Thyroid gland (tissue), 4 donors: ENCODE measurements at regions not wholly inside any gene's neighbourhood (a gene's known extent, or its start where the extent isn't known, plus 50 kb on each side); places are given as distances from the start of the nearest gene placed in this dataset.
A peak's percentile ranks its signal among the peaks of the same experiment; 100 is the strongest.

ENCODE experiments used
- DNase-seq, 2 donors: peaks; one replicate each; pipeline ENCODE4 v3.0.0-alpha.2; 2019
- H3K27ac ChIP-seq, 3 donors: fragments of 200-600 bp; sonication (generic); 1 replicate in 2 of 3; 2 replicates in 1 of 3; pipeline ENCODE4 v1.5.1; 2016 to 2019; ENCODE audit warnings: mild to moderate bottlenecking in 1 of 3, moderate library complexity in 1 of 3
- H3K27me3 ChIP-seq: fragments of 200-600 bp; sonication (generic); one replicate; pipeline ENCODE4 v1.5.1; 2019
- H3K36me3 ChIP-seq, 2 donors: fragments of 200-600 bp; sonication (generic); one replicate each; pipeline ENCODE4 v1.5.1; 2016 to 2019
- H3K4me1 ChIP-seq, 2 donors: fragments of 200-600 bp; sonication (generic); one replicate each; pipeline ENCODE4 v1.5.1; 2017 to 2019
- H3K4me3 ChIP-seq, 3 donors: fragments of 200-600 bp; sonication (generic); replicated peaks in 1 of 3; 1 replicate in 2 of 3; 2 replicates in 1 of 3; pipeline ENCODE4 v1.5.1; 2016; ENCODE audit warnings: mild to moderate bottlenecking in 1 of 3
- H3K9me3 ChIP-seq: fragments of 200-600 bp; sonication (generic); one replicate; pipeline ENCODE4 v1.5.1; 2017
- POLR2A ChIP-seq, 2 donors: fragments of 450-650 bp; IDR thresholded peaks; one replicate each; pipeline ENCODE4 v1.6.1; 2017; ENCODE audit warnings: antibody characterized with exemption in 2 of 2, mild to moderate bottlenecking in 2 of 2, moderate library complexity in 1 of 2
- WGBS, 2 donors: methylation state at CpG; one replicate each; pipeline ENCODE4 v1.1.5; 2017; 5-methylcytosine and 5-hydroxymethylcytosine counted together
- intact Hi-C: fragments of 100-400 bp; cut with DNase I; formaldehyde crosslinking; loops from one replicate; pipeline ENCODE4 v1.15.1; 2023
- TF ChIP-seq, protein P1 (sequence below), 6 experiments: fragments of 200-600 bp in 3 of 6; fragments of 450-650 bp in 3 of 6; sonication (generic) in 3 of 6; IDR thresholded peaks; one replicate each; pipeline ENCODE4 v1.5.1; 2016 to 2019; ENCODE audit warnings: antibody characterized with exemption in 6 of 6, mild to moderate bottlenecking in 2 of 6, inconsistent platforms in 1 of 6, moderate library complexity in 1 of 6

DNA sequence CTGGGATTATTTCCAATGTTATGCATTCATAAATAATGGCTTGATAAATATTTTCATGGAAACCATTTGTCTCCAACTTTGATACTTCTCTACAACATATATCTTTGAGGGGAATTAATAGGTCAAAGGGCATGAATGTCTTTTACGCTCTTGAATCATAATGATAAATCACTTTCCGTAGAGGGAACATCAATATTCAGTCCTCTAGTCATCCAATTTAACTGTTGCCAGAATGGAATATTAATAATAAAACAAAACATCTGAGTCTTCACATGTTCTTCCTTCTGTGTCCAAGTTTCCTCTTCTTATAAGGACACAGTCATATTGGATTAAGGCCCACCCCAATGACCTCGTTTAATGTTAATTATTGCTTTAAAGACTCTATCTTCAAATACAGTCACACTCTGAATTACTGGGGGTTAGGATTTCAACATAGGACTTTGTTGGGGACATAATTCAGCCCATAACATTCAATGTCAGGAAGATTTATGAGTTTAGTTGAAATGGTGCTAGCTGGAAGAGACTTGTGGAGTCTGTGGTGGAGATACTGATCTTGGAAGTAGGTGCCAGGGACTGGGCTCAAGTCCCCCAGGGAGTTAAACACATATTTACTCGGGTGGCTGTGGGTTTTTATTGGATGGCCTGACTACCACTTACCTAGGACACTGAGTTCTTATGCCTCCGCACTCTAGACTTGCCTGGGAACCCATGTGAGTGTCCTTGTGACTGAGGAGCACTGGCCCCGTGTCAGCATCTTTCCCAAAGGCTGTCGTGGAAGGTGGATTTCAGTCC is 85.0 kb upstream of the SEC11C start:
- peak; percentile 85 to 89 for DNase-seq
- Histone ChIP-seq H3K27ac (peak overlapping the region; percentile 34 to 69 (median 47)), H3K9me3 (no peaks in the 10 kb centered on the region), H3K36me3 (no peaks in the 10 kb centered on the region), H3K4me3 (no peak overlapping the region), H3K4me1 (peaks cover 25 to 39% of the 10 kb centered on the region in 2 donors), H3K27me3 (no peaks in the 10 kb centered on the region)
- TF ChIP-seq, protein P1, sequence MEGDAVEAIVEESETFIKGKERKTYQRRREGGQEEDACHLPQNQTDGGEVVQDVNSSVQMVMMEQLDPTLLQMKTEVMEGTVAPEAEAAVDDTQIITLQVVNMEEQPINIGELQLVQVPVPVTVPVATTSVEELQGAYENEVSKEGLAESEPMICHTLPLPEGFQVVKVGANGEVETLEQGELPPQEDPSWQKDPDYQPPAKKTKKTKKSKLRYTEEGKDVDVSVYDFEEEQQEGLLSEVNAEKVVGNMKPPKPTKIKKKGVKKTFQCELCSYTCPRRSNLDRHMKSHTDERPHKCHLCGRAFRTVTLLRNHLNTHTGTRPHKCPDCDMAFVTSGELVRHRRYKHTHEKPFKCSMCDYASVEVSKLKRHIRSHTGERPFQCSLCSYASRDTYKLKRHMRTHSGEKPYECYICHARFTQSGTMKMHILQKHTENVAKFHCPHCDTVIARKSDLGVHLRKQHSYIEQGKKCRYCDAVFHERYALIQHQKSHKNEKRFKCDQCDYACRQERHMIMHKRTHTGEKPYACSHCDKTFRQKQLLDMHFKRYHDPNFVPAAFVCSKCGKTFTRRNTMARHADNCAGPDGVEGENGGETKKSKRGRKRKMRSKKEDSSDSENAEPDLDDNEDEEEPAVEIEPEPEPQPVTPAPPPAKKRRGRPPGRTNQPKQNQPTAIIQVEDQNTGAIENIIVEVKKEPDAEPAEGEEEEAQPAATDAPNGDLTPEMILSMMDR (IDR thresholded peaks at IDR 0.05), result no peak
- peak in 1 of 2 donors; percentile 31 for TF ChIP-seq POLR2A (IDR thresholded peaks at IDR 0.05)
- intact Hi-C loops, result loop anchor here (10.0 kb wide), 2 partner anchors 50 to 200 kb away; no protein-coding TSS in a partner anchor
- WGBS, 2 donors, result 48 to 56% methylated on average over 7 of the region's 7 CpGs

DNA sequence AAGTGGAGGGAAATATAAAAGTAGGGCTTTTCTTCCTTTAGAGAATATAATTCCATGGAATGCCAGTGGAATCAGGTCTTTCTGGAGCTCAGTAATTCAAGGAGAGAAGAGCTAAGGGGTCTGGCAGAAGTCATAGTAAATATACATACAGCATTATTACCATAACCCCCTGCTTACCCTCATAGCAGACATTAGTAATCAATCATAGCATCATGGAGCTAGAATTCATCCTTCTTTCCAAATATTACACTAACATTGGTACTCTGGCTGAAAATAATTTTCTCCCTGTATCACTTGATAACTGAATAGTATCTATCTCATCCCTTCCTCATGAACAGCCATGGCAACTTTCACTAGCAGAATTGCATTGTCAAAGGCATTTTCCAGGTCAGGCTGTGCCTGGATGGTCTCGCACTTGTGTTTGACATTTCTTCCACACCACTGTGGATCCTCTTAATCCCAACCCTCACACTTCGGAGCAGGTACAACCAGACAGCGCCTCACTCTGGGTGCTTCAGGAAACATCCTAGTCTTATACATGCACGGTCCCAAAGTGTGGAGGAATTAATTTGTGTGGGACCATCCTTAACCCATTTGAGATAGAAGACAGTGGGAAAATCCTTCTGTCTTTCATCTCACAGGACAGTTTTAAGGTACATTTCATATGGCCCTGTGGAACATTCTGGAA is 84.2 kb upstream of the SEC11C start:
- Histone ChIP-seq H3K4me1 (peaks cover 25 to 39% of the 10 kb centered on the region in 2 donors), H3K27me3 (no peaks in the 10 kb centered on the region), H3K27ac (peak overlapping the region in 2 of 3 donors; percentile 24 to 57), H3K36me3 (no peaks in the 10 kb centered on the region), H3K4me3 (no peak overlapping the region), H3K9me3 (no peaks in the 10 kb centered on the region)
- intact Hi-C loops, result loop anchor here (2.0 to 10.0 kb wide), 3 partner anchors 51 to 273 kb away; no protein-coding TSS in a partner anchor
- TF ChIP-seq POLR2A (IDR thresholded peaks at IDR 0.05), result no peak
- TF ChIP-seq, protein P1 (IDR thresholded peaks at IDR 0.05), result peak in 2 of 6 experiments; percentile 4 to 20
- DNase-seq, result no peak
- 94 to 95% methylated on average over 4 of the region's 4 CpGs for WGBS, 2 donors

DNA sequence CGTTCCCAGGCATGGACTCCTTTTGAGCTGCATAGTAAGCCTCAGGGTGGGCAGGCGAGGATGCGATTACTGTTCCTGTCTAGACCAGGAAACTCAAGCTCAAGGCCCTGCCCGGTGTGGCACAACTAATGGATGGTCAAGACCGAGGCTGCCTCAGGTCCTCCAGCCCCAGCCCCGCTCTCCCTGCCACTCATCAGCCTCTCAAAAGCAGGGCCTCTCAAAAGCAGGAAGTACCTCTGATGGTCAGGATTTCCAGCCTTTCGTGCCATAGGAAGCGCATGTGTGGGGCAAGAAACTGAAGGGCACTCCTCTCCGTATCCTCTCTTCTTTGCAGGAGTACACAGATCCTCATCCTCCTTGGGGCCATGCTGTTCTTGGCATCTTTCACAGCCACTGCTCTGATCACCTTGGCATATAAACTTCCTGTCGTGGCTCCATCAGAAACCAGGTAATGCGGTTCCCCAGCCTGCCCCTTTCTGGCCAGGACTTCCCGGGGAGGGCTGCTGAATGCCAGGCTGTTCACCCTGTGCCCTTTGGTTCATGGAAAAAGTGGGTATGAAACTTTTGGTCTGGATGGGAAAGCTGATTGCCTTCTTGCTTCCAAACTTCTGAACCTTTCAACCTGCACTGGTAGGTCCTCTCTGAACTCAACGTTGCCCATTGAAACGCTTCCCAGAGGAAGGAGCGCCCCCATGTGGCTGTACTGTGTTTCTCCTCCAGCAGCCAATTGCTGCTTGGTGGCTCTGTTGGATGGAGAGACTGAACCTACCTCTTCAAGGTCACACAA is 82.8 kb upstream of the SEC11C start:
- Histone ChIP-seq H3K36me3 (no peaks in the 10 kb centered on the region), H3K4me3 (no peak overlapping the region), H3K27me3 (no peaks in the 10 kb centered on the region), H3K9me3 (no peaks in the 10 kb centered on the region), H3K27ac (no peak overlapping the region), H3K4me1 (peaks cover 25 to 38% of the 10 kb centered on the region in 2 donors)
- no peak for TF ChIP-seq POLR2A (IDR thresholded peaks at IDR 0.05)
- TF ChIP-seq, protein P1 (IDR thresholded peaks at IDR 0.05), result peak in 5 of 6 experiments; percentile 77 to 97 (median 87)
- DNase-seq, result peak; percentile 60 to 88
- 69 to 83% methylated on average over 14 to 15 of the region's 15 CpGs for WGBS, 2 donors
- intact Hi-C loops, result loop anchor here (2.0 to 10.0 kb wide), 3 partner anchors 52 to 274 kb away; no protein-coding TSS in a partner anchor

DNA sequence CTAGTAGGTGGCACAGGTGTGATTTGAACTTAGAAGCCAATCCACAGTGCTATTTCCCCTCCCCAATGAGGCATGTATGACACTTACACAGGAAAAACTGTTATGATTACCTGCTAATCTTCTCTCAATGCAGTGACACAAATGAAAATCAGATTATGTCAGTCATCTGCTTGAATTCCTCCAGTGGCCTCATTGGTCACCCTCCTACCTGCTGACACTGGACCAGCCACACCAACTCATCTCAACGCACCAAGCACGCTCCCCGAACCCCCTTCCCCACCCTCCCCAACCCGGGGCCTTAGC is 82.2 kb upstream of the SEC11C start:
- TF ChIP-seq, protein P1 (IDR thresholded peaks at IDR 0.05), result no peak
- TF ChIP-seq POLR2A (IDR thresholded peaks at IDR 0.05), result no peak
- no peak overlapping the region for H3K27ac ChIP-seq
- H3K36me3 ChIP-seq, result no peaks in the 10 kb centered on the region
- peaks cover 25 to 33% of the 10 kb centered on the region in 2 donors for H3K4me1 ChIP-seq
- 80 to 81% methylated on average over 4 of the region's 4 CpGs for WGBS, 2 donors
- no peak overlapping the region for H3K4me3 ChIP-seq
- H3K9me3 ChIP-seq, result no peaks in the 10 kb centered on the region
- intact Hi-C loops, result loop anchor here (2.0 to 10.0 kb wide), 3 partner anchors 53 to 275 kb away; no protein-coding TSS in a partner anchor
- H3K27me3 ChIP-seq, result no peaks in the 10 kb centered on the region
- no peak for DNase-seq
